ENCODE measurements at regions not wholly inside any gene's neighbourhood (a gene's known extent, or its start where the extent isn't known, plus 50 kb on each side); places are given as distances from the start of the nearest gene placed in this dataset.

- TF ChIP-seq POLR2AphosphoS5 (IDR thresholded peaks at IDR 0.05; ENCODE audit: low read depth, low read length), result no peak
- no peak for TF ChIP-seq CTCF (IDR thresholded peaks at IDR 0.05; ENCODE audit: control extremely low read depth in 1 of 3, insufficient read depth in 1 of 3, low read depth in 1 of 3, low read length in 3 of 3)
- no peak for TF ChIP-seq POLR2A (IDR thresholded peaks at IDR 0.05; ENCODE audit: control extremely low read depth in 1 of 2, low read depth in 2 of 2, low read length in 2 of 2)
- TF ChIP-seq SP4 (IDR thresholded peaks at IDR 0.05; ENCODE audit: low read length), result no peak
- TF ChIP-seq EP300 (IDR thresholded peaks at IDR 0.05; ENCODE audit: borderline replicate concordance in 1 of 2, low read depth in 2 of 2, low read length in 2 of 2), result no peak
- TF ChIP-seq, protein P1, sequence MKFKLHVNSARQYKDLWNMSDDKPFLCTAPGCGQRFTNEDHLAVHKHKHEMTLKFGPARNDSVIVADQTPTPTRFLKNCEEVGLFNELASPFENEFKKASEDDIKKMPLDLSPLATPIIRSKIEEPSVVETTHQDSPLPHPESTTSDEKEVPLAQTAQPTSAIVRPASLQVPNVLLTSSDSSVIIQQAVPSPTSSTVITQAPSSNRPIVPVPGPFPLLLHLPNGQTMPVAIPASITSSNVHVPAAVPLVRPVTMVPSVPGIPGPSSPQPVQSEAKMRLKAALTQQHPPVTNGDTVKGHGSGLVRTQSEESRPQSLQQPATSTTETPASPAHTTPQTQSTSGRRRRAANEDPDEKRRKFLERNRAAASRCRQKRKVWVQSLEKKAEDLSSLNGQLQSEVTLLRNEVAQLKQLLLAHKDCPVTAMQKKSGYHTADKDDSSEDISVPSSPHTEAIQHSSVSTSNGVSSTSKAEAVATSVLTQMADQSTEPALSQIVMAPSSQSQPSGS (IDR thresholded peaks at IDR 0.05; ENCODE audit: low read length), result no peak
- no peak for TF ChIP-seq MAFK (IDR thresholded peaks at IDR 0.05; ENCODE audit: low read depth, low read length)
Observed at GRCh38 chr1:65050735-65051134, 84.4 kb upstream of the JAK1 start.

Measured in H1 (cell line).